ENCODE measurements at regions not wholly inside any gene's neighbourhood (a gene's known extent, or its start where the extent isn't known, plus 50 kb on each side); places are given as distances from the start of the nearest gene placed in this dataset.

- TF ChIP-seq, protein P1, sequence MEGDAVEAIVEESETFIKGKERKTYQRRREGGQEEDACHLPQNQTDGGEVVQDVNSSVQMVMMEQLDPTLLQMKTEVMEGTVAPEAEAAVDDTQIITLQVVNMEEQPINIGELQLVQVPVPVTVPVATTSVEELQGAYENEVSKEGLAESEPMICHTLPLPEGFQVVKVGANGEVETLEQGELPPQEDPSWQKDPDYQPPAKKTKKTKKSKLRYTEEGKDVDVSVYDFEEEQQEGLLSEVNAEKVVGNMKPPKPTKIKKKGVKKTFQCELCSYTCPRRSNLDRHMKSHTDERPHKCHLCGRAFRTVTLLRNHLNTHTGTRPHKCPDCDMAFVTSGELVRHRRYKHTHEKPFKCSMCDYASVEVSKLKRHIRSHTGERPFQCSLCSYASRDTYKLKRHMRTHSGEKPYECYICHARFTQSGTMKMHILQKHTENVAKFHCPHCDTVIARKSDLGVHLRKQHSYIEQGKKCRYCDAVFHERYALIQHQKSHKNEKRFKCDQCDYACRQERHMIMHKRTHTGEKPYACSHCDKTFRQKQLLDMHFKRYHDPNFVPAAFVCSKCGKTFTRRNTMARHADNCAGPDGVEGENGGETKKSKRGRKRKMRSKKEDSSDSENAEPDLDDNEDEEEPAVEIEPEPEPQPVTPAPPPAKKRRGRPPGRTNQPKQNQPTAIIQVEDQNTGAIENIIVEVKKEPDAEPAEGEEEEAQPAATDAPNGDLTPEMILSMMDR (conservative IDR thresholded peaks at IDR 0.05; ENCODE audit: low read depth, low read length): no peak
- DNase-seq (ENCODE audit: low read depth): no peak
- no peak overlapping the region for H3K4me3 ChIP-seq (ENCODE audit: low read length)
These were observed 192.3 kb downstream of the RNF144A start for GRCh38 chr2:7109533-7109885.

DNA sequence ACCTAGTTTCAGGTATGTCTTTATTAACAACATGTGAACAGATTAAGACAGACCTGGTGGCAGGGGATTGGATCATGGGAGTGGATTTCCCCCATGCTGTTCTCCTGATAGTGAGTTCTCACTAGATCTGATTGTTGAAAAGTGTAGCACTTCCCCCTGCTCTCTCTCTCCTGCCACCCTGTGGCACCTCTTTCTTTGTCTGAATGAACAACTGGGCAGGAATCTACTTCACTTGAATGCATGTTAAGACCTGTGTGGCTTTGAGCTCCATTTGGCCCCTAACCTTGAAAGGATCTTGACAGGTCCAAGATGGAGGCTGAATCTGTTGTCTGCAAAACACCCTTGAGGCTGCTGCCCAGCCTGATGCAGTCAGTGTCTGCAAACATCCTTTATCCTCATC lies 194.4 kb downstream of the RNF144A start:
- TF ChIP-seq, protein P1 (conservative IDR thresholded peaks at IDR 0.05; ENCODE audit: low read depth, low read length): peak; percentile 56
- no peak for DNase-seq (ENCODE audit: low read depth)
- no peak overlapping the region for H3K4me3 ChIP-seq (ENCODE audit: low read length)

DNA sequence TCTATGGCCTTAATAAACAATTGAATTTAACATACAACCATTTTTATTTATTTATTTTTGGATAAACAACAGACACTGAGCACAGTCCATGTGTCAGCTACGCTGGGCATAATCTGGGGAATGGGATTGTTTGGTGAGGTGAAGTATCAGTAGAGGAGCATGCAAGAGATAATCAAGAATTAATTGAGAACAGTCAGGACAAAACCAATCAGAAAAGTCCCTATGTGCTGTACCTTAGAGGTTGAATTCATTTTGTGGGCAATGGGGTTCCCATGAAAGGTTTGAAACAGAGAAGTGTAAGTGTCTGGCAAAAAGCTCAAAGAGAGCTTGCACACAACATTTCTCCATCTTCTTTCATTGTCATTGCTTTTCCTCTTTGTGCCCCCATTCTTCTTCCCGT lies 198.2 kb downstream of the RNF144A start:
- TF ChIP-seq, protein P1 (conservative IDR thresholded peaks at IDR 0.05; ENCODE audit: low read depth, low read length): no peak
- H3K4me3 ChIP-seq (ENCODE audit: low read length): no peak overlapping the region
- DNase-seq (ENCODE audit: low read depth): no peak

- DNase-seq (ENCODE audit: low read depth): no peak
- TF ChIP-seq, protein P1 (conservative IDR thresholded peaks at IDR 0.05; ENCODE audit: low read depth, low read length): no peak
- no peak overlapping the region for H3K4me3 ChIP-seq (ENCODE audit: low read length)
These were observed 198.7 kb downstream of the RNF144A start for GRCh38 chr2:7115906-7116305.

GRCh38 chr2:7116511-7116910 lies 199.3 kb downstream of the RNF144A start:
- no peak overlapping the region for H3K4me3 ChIP-seq (ENCODE audit: low read length)
- TF ChIP-seq, protein P1 (conservative IDR thresholded peaks at IDR 0.05; ENCODE audit: low read depth, low read length): no peak
- no peak for DNase-seq (ENCODE audit: low read depth)

GRCh38 chr2:7117076-7117475 lies 199.9 kb downstream of the RNF144A start:
- TF ChIP-seq, protein P1 (conservative IDR thresholded peaks at IDR 0.05; ENCODE audit: low read depth, low read length): no peak
- no peak overlapping the region for H3K4me3 ChIP-seq (ENCODE audit: low read length)
- no peak for DNase-seq (ENCODE audit: low read depth)

- no peak overlapping the region for H3K4me3 ChIP-seq (ENCODE audit: low read length)
- TF ChIP-seq, protein P1 (conservative IDR thresholded peaks at IDR 0.05; ENCODE audit: low read depth, low read length): no peak
- no peak for DNase-seq (ENCODE audit: low read depth)
These were observed 201.5 kb downstream of the RNF144A start for GRCh38 chr2:7118606-7119131.

Measured in retinal pigment epithelial cell (primary cell).